Posterior vena cava (tissue), 2 donors: ENCODE measurements at regions not wholly inside any gene's neighbourhood (a gene's known extent, or its start where the extent isn't known, plus 50 kb on each side); places are given as distances from the start of the nearest gene placed in this dataset.

Experiments used
- DNase-seq: peaks from one replicate; pipeline ENCODE4 v3.0.0-alpha.2; 2020; ENCODE audit warnings: low spot score
- intact Hi-C, 2 donors: fragments of 100-400 bp; cut with DNase I; formaldehyde crosslinking; loops; one replicate each; pipeline versions ENCODE4 v1.14.1 to v1.14.2; 2022 to 2023
- donor health status: DM: yes; HTN: yes; CAD: no.
- donor health status: DM: yes; HTN: yes; CAD: no.

DNA sequence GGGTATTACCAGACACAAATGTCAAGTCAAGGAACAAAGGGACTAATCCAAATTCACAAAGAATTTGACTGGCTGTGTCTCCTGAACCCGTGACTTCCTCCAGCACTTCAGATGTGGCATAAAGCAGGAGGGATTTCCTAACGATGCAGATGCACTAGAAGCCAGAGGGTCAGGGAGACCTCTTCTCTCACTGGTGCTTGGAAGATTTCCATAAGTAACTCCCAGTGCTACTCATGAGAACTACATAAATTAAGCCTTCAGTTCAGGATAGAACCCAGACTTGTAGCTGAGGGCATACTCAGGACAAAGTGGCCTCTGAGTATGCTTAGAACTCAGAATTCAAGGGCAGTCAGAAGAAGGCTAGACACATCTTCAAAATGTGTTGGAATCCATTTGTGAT lies 83.6 kb upstream of the NRIP1 start:
- DNase-seq = no peak
- intact Hi-C loops = no loop called here

DNA sequence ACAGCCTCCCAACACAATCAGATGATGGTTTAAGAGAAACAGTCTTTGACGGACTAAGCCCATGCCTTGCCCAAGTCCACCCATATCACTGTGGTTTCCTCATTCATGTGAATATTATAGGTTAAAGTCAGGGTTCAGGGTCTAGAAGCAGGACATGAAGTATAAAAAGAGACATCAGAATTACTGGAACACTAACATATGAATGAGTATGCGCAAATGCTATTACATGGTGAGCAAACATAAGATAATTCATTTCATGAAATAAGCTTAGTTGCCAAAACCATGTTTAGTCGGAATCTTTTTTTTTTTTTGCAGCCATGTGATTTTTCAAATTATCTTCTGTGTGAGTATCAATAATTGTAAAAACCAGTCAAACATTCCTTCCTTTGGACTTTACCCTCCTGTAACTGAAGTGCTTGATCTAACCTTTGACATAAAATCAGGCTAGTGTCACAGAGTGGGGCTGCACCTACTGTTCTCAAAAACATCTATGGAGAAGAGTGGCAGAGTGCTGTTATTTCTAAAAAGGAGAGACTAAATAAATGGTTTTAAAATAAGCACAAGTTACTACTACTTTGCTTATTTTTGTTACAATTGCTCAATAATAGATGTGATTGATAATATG lies 84.9 kb upstream of the NRIP1 start:
- intact Hi-C loops = no loop called here
- DNase-seq = no peak

DNA sequence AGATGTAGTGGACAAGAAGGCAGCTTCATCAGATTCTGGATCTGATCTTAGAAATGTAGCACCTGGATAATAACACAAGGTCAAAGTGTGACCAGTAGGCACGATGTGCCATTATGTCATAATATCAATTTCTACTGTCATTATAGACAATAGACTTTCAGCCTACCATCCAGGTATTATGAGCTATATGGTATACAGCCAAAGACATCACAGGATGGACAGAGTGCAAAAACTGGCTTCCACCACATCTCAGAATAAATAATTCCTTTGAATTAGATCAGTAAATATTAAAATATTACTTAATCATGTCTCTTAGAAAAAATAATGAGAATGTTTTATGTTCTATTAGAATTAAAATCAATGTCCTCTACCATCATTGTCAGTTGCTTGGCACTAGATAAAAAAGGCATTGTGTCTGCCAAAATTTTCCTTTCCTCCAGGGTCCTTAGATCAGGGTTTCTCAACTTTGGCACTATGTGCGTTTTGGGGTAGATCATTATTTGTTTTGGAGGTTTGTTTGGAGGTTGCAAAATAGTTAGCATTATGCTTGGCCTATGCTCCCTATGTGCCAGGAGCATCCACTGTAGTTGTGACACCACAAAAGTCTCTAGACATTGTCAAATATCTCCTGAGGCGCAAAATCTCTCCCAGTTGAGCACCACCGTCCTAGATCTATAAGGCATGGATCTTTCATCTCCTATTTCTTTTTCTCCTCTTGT lies 86.7 kb upstream of the NRIP1 start:
- intact Hi-C loops = no loop called here
- DNase-seq = no peak

DNA sequence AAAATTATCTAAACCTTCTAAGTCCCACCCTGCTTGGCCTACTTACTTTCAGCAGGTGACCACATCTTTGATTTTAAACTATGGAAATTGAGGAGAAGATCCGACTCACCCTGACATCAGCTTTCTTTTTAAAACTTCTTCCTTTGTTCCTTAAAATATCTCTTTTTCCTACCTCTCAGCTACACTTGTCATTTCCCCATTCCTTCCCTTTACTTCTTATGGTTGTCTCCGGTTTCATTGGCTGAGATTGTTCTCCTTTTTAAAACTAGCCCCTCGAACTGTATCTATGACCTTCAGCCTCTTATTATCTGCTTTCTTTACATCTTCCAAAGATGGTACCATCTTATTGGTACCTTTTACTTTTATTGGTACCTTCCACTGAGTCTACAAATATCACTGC lies 87.8 kb upstream of the NRIP1 start:
- intact Hi-C loops = no loop called here
- DNase-seq = no peak

DNA sequence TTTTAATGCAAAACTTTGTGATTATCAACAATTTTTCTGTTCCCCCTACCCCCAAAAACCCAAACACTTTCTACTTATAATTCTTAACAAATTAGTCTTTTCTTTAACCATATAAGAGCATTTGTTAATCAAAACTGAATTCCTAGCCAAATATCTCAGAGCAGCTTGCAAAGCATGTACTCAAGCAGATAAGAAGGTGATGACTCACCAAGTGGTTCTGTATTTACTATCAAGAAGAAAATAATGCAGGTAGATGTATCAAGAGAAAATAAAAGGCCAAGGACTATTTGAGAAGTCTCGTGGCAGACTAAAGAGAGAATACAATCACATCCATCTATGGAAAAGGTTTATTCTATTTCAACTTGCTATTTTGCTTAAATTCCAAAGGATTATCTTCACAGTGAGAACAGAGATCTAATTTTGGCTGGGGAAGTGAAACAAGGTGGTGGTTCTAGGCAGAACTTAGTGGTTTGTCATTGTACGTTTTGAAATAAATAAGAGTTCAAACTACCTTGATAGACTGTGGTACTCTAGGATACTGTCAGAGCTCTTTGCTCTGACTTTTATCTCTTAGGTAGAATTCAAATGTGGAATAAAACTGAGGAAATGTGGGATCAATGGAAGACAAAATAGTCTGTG lies 94.7 kb upstream of the NRIP1 start:
- intact Hi-C loops = no loop called here

DNA sequence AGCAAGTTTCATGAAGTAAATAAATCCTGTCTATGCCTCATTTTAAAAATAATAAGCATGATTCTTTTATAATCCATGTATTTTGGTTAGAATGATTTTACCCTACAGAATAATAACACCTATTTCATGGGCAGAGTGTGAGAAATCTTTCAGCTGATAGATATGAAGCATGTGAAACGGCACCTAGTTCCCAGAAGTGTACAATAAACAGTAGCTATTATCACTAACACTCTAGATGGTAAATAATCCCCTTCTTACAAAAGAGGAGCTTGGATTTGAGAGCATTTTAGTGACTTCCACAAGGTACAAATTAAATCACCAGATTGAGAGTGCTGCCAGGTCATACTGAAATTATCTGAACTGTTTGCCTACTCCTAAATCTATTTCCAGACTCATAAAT lies 95.3 kb upstream of the NRIP1 start:
- no peak for DNase-seq
- intact Hi-C loops = no loop called here

More for the DNA sequence above, 94.7 kb upstream of the NRIP1 start:
- DNase-seq = no peak

DNA sequence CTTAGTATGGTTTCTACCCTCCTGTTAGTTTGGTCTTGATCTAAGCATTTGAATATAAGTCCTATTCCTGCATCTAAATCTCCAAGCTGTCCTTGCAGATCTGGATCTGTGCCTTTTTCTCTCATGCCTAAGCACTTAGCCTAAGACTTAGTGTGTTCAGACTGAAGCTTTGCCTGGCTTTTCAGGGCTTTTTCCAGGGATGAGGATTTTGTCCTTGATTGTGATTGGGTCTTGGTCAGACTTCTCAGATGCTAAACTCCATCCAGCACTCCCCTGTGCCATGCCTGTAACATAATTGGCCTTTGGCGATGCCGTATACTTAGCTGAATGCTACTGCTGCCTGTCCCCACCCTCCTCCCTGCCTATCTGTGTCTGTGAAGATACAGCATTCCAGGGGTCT lies 98.1 kb upstream of the NRIP1 start:
- intact Hi-C loops = no loop called here
- no peak for DNase-seq

DNA sequence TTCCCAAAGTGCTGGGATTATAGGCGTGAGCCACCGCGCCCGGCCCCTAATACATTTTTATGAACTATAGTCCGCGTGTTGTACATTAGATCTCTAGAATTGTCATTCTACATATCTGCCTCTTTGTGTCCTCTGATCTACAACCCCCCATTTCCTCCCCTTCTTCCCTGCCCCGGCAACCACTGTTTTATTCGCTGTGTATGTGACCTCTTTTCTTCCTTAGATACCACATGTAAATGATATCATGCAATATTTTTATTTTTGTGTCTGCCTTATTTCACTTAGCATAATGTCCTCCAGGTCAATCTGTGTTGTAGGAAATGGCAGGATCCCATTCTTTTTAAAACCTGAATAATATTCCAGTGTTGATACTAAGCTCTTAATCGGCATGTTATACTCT lies 99.5 kb upstream of the NRIP1 start:
- DNase-seq = no peak
- intact Hi-C loops = no loop called here

DNA sequence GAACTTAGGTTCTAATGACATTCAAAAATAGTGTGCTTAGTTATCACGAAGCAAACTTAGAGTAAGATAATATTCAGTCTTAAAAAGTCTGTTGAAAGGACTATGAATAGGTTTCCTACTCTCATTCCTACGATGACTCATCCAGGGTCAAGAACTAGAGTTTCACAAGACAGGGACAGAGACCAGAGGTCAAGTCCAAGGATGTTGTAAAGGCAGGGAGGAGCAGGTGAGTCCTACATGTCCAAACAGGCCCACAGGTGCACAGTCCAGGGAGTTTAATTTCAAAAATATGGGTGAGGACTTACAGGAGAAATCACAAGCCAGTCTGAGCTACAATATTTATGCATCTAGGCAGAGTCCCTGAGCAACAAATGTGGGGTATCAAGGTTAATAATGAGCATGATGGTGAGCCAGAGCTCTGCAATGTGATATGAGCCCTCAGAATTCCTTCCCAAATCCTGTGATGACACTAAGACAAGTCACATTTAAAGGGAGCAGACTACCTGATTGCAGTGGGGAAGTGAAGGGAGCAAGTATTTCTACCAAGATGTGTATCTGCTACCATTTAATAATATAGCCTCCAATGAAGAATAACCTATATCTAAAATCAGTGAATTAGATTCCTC lies 100.0 kb upstream of the NRIP1 start:
- DNase-seq = no peak
- intact Hi-C loops = no loop called here

DNA sequence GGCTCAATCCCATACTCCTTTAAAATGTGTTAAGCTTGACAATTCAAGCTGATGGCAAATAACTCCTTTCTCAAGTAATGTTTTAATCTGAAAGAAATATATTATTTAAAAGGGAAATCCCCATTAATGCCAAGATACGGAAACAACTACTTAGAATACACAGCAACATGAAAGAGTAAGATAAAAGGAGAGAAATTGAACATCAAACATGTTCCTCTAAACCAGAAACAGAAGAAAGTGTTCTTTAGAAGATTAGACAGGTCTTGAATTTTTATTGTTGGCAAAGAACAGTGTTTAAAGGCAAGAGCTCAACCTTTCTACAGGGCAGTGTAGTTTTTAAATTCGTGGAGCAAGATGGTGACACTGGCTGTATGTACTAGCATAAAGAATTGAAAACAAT lies 105.8 kb upstream of the NRIP1 start:
- no peak for DNase-seq
- intact Hi-C loops = no loop called here

DNA sequence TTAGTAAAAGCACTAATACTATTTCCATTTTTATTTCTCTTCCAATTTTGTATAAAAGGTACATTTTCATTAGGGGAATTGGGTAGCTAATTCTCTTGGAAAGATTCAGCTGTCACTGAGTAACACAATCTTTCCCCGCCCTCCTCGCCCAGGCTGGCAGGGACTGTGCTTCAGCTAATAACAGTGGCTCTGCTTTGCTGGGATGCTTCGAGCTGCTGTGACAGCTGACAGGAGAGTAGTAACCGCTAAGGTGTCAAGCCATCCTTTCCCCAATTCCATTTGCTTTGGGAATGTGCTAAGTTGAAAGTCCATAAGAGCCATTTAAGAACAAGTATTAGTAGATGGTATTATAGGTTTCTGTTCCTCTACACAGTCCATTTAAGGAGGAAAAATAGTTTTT lies 106.7 kb upstream of the NRIP1 start:
- DNase-seq = no peak
- intact Hi-C loops = no loop called here

DNA sequence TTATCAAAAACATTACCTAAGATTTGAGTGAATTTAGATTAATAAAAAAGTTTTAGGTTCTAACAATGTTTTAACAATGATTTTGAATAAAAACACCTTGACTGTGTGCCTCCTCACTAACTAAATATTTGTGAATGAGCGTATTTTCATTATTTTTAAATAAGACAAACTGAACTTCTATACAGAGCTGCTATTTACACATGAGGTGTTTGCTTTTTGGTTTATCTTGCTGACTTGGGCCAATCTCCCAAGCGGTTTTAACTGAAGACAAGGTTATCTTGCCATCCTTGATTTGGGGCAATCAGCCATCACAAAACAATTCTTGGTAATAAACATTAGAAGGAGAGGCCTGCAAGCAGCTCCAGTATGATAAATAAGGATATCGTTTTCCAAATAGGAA lies 108.2 kb upstream of the NRIP1 start:
- no peak for DNase-seq
- intact Hi-C loops = no loop called here

DNA sequence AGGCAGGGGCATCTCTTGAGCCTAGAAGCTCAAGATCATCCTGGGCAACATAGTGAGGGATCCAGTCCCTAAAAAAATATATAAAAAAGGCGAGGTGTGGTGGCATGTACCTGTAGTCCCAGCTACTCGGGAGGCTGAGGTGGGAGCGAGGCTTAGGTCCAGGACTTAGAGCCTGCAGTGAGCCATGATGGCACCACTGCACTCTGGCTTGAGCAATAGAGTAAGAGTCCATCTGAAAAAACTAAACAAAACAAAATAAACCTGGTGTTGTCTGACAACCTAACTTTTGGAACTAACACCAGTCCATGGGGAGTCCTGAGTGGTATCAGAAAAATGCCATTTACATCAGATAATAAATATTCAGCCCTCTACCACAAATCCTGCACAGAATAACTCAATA lies 110.1 kb upstream of the NRIP1 start:
- intact Hi-C loops = no loop called here
- no peak for DNase-seq

DNA sequence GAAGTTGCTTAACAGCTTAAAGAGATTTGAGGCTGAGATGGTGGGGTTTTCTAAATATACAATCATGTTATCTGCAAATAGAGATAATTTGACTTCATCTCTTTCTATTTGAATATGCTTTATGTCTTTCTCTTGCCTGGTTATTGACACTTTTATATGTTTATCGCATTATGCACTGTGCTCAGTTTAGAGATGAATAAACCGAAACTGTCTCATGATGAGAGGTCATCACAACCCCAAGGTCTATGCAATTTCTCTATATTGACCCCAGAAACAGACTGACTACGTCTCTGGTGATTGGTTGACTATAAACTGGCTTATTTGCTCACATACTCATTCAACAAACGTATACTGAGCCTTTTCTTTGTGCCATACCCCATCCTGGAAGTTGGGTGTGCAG lies 117.9 kb upstream of the NRIP1 start:
- no peak for DNase-seq
- intact Hi-C loops = no loop called here

DNA sequence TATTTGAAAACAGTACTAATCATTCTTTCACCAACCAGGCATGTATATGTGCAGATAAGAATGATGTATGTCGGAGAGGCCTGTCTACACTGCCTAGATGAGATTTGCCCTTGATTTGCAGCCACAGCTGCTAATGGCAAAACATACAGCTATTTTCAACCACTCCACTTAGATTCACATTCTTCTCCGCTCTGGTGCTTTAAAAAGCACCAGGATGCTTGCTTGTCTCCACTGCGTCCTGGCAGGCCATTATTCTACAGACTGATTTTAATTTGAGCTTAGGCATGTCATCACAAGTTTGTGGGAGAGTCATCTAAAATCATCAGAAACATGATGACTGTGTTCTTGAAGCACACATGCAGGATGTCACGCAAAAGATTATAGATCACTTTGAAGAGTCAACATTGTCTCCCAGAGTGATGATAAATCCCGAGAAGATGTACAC lies 119.0 kb upstream of the NRIP1 start:
- intact Hi-C loops = no loop called here
- no peak for DNase-seq

DNA sequence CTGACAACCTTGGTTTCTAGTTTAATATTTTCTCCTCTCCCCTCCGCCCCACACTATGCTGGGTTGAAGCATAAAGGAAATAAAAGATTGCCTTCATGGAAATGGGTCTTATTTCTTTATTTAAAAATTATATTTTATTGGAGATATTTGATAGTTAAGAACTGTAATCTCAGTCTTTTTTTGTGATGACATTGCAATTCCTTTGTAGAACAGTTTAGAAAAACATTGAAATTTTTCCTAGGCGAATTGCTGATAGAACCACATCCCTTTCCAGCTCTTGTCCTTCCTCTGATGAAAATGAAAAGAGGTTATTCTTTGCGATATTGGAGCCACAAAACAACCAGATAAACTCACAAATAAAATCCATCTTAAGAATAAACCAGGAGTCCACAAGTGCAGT lies 125.6 kb upstream of the NRIP1 start:
- intact Hi-C loops = no loop called here
- DNase-seq = no peak

DNA sequence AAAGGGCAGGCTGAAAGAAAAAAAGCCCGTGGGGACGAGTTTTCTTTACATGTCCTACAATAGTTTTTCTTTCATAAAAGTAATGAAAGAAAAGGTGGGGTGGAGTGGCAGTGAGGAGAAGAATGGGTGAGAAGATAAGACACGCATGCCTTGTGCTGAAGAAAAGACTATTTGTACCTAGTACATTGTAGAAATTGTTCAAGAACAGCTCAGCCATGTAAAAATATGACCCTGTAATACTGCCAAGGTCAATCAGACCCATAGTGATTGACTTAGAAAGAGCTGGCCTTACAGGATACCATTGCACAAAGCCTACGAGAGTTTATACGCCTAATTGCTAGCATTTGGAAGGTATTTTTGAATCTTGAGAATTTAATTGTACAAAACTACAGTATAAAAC lies 126.0 kb upstream of the NRIP1 start:
- intact Hi-C loops = no loop called here
- no peak for DNase-seq

DNA sequence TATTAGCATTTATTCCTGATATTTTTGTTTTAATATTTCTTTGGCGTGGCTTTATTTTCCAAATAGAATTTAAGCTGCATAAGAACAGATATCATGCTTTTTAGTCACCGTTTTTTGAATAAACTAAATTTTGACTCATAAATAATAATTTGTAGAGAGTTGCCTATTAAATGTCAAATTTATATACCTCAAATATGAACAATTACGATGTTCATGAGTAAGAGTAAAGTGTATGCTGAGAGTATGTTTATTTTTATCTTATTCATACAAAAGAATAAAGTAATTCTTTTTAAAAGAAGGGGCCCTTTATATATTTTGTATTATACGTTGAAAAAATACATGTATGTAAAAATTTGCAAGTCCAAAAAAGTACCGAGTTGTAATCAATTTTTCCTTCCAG lies 126.5 kb upstream of the NRIP1 start:
- DNase-seq = no peak
- intact Hi-C loops = no loop called here

DNA sequence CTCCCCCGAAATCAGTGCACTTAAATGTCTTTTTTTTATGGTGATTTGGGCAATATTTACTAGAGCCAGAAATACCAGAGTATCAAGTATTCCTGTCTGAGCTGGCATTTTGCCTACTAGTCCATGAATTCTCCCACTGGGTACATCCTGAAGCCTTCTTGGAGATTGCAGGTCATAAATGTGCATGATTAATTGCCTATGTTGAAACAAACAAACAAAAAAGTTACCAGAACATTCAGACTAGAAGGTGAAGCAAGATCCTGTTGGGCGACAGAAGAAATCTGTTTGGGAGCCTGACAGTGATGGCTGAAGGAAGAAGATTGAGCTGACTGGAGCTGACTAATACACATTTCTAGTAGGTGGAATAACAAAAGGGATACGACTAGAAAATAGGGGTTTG lies 127.4 kb upstream of the NRIP1 start:
- intact Hi-C loops = no loop called here
- no peak for DNase-seq

DNA sequence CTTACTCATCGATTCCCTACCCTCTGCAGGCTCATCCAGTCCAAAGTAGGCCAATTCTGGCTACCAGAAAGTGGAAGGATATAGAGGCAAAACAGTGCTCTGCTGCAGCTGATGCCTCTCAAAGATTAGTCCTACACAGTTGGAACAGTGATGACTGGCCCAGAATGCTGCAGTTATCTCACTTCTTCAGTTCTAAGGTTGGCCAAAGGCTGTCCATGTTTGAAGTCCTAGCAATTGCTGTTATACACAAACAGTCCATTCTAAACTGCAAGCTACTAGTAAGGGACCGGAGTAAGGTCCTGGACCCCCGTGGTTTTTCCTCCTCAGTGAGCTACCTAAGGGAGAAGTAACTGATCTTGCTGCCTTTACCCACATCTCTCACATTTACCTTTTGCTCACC lies 129.1 kb upstream of the NRIP1 start:
- intact Hi-C loops = no loop called here
- DNase-seq = no peak

DNA sequence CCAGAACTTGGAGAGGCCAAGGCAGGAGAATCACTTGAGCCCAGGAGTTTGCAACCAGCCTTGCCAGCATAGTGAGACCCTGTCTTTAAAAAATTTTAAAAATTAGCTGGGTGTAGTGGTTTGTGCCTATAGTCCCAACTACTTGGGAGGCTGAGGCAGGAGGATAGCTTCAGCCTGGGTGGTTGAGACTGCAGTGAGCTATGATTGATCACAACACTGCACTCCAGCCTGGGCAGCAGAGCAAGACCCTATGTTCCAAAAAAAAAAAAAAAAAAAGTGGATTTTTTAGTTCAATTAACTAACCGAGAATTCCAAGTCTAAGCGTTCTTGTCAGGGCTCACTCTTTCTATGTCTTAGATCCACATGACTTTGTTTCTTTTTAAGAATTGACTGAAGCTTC lies 130.3 kb upstream of the NRIP1 start:
- no peak for DNase-seq
- intact Hi-C loops = no loop called here
